Transverse colon (tissue), 4 donors: ENCODE measurements at regions not wholly inside any gene's neighbourhood (a gene's known extent, or its start where the extent isn't known, plus 50 kb on each side); places are given as distances from the start of the nearest gene placed in this dataset.
"Not testable (repeated sequence)": the region's sequence is repeated elsewhere in the genome, so short reads cannot be mapped to it uniquely, and the experiment has no call there.

ENCODE experiments used
- CTCF ChIP-seq, 5 experiments: fragments of 200-600 bp in 3 of 5; fragments of 450-650 bp in 2 of 5; sonication (generic) in 3 of 5; IDR thresholded peaks; 1 replicate in 2 of 5; 2 replicates in 3 of 5; pipeline ENCODE4 v1.5.1; 2016 to 2017; ENCODE audit warnings: antibody characterized with exemption in 5 of 5, inconsistent platforms in 3 of 5, mild to moderate bottlenecking in 2 of 5, moderate library complexity in 1 of 5
- EP300 ChIP-seq: sonication (generic); formaldehyde crosslinking; IDR thresholded peaks from one replicate; pipeline ENCODE4 v1.6.1; 2017; ENCODE audit warnings: antibody characterized with exemption, low read depth
- POLR2A ChIP-seq: fragments of 450-650 bp; IDR thresholded peaks from one replicate; pipeline ENCODE4 v1.6.1; 2016; ENCODE audit warnings: antibody characterized with exemption, mild to moderate bottlenecking, moderate library complexity
- POLR2AphosphoS5 ChIP-seq, 3 donors: sonication (generic); formaldehyde crosslinking; IDR thresholded peaks; one replicate each; pipeline ENCODE4 v1.6.1; 2016; ENCODE audit warnings: antibody characterized with exemption in 3 of 3

DNA sequence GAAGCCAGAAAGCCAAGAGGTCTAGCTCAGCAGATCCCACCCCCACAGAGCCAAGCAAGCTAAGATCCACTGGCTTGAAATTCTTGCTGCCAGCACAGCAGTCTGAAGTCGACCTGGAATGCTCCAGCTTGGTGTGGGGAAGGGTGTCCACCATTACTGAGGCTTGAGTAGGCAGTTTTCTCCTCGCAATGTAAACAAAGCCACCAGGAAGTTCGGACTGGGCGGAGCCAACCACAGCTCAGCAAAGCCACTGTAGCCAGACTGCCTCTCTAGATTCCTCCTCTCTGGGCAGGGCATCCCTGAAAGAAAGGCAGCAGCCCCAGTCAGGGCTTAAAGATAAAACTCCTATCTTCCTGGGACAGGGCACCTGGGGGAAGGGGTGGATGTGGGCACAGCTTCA is 495.0 kb upstream of the GYPC start:
- TF ChIP-seq POLR2A; CTCF (IDR thresholded peaks at IDR 0.05); EP300; POLR2AphosphoS5 (IDR thresholded peaks at IDR 0.05): not testable (repeated sequence)
